ENCODE measurements at regions not wholly inside any gene's neighbourhood (a gene's known extent, or its start where the extent isn't known, plus 50 kb on each side); places are given as distances from the start of the nearest gene placed in this dataset.
A peak's percentile ranks its signal among the peaks of the same experiment; 100 is the strongest.

DNA sequence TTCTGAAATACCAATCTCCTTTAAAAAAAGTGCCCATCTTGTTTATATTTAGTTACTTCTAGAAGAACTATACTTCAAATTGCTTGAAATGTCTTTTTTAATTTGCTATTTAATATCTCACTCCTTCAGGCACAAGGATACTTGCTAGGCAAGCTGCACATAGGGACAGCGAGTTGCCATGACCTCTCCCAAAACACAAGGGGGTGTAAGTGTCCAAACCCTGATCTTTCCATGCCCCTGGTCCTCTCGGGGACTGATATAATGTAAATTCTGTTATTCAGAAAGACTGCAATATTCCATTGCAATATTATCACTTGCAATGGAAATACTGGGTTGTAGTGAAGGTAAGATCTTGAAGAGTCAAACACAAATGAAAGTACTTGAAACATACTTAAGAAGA, 480.4 kb downstream of the CETN3 start:
- no peak for DNase-seq (ENCODE audit: low spot score)

GRCh38 chr5:89922161-89922560, 487.4 kb downstream of the CETN3 start:
- DNase-seq (ENCODE audit: low spot score) = no peak

DNA sequence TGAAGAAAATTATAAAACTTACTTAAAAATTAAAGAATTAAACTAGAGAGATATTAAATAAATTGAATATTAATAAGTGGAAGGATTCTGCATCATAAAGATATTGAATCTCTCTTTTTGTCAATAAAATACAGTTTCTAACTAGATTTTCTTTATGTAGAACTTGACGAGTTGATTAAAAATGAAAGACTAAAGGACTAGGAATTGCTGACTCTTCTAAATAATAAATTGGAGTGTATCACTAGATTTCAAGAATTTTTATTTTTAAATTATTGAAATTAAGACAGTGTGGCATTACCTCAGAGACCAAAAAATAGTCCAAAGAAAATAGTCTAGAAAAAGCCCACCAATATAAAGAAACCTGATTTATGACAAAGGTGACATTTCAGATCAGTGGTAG, 492.4 kb downstream of the CETN3 start:
- DNase-seq (ENCODE audit: low spot score) = no peak

DNA sequence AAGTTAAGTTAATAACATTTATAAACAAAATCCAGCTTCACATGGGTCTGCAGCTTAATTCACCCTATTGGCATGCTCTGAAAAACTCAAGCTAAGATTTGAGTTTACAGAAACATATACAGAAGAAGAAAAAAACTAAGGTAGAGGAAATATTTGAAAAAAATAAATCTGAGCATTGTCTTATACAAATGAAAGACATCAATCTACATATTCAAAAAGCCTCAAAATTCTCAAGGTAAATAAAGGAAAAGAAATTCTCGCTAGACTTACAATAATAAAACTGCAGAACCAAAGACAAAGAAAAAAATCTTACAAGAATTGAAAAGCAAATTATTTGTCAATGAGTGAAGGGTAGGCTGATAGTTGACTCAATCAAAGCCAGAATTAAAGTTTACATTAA, 493.4 kb downstream of the CETN3 start:
- DNase-seq (ENCODE audit: low spot score) = no peak

GRCh38 chr5:89908876-89909275, 500.7 kb downstream of the CETN3 start:
- no peak for DNase-seq (ENCODE audit: low spot score)

- DNase-seq (ENCODE audit: low spot score) = no peak
Observed at GRCh38 chr5:89904442-89904841, 505.1 kb downstream of the CETN3 start.

- no peak for DNase-seq (ENCODE audit: low spot score)
Observed at GRCh38 chr5:89901983-89902382, 507.6 kb downstream of the CETN3 start.

DNA sequence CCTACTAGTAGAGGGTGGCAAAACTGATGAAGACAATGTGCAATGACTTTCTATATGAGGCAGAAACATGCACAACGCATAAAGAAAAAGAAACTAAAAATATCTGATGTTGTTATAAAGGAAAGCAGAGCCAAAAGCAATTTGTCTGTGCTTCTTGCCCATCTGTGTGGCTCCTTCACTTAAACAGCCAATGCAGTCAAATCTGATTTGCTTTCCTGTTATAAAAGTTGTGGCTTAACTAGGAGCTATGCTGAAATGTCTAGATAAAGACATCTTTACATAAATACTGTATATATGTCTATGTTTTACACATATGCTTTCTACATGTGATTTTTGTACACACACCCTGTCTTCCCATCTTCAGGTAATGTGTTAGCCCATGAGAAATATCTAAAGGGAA, 508.2 kb downstream of the CETN3 start:
- no peak for DNase-seq (ENCODE audit: low spot score)

DNA sequence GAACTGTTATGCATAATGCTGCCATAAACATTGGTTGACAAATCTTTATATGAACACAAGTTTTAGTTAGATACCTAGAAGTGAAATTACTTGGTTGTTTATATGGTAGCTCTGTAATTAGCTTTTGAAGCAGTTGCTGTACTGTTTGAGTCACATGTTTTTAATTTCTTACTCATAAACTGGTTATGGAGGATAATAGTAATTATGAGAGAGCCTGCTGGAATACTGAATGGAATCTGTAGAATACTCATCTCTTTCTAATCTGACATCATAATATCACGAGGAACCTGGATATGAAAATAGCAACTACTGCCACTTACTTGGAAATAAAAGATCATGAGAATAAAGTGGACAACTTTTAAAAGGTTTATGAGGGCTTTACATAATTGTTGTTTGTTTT, 509.2 kb downstream of the CETN3 start:
- peak; percentile 4 for DNase-seq (ENCODE audit: low spot score)

- DNase-seq (ENCODE audit: low spot score) = no peak
Observed at GRCh38 chr5:89899559-89899958, 510.0 kb downstream of the CETN3 start.

GRCh38 chr5:89893546-89893945, 516.0 kb downstream of the CETN3 start:
- no peak for DNase-seq (ENCODE audit: low spot score)

- DNase-seq (ENCODE audit: low spot score) = no peak
Observed at GRCh38 chr5:89885670-89886069, 523.9 kb downstream of the CETN3 start.

- no peak for DNase-seq (ENCODE audit: low spot score)
Observed at GRCh38 chr5:89883967-89884366, 525.6 kb downstream of the CETN3 start.

- peak; percentile 50 for DNase-seq (ENCODE audit: low spot score)
Observed at GRCh38 chr5:89878140-89879132, 531.1 kb downstream of the CETN3 start.

- DNase-seq (ENCODE audit: low spot score) = no peak
Observed at GRCh38 chr5:89871906-89872305, 537.6 kb downstream of the CETN3 start.

DNA sequence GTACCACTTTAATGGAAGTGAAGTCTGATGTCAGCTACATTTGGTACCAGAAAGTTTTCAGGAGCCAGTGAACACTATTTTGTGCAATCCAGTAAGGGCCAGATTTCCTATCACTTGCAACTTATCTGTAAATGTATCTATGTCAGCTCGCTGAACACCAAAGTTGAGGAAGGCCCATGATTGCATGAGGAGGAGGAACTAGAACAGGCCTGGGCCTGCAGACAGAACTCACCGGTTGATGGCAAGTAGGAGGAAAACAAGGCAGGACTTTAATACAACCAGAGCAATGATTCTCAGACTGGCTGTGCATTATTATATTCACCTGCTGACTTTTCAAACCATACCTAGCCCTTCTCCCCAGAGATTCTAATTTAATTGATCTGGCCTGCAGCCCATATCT, 540.2 kb downstream of the CETN3 start:
- DNase-seq (ENCODE audit: low spot score) = no peak

DNA sequence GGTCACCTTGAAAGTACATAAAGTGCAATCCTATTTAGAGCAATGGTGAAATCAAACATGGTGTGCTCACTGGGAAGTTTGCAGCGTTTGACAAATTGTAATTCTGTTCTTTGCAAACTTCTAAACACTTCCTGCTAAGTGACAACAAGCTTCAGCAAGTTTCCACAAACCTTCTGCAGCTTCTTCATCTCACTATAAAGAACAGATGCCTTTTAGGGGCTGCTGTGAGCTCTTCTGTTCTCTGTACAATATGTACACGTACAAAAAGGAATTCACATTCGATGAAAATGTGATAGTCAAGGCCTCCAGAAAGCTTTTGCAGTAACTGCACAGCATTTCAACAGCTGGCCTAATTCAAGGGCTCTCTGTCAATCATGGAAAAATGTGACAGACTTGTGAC, 543.1 kb downstream of the CETN3 start:
- no peak for DNase-seq (ENCODE audit: low spot score)

DNA sequence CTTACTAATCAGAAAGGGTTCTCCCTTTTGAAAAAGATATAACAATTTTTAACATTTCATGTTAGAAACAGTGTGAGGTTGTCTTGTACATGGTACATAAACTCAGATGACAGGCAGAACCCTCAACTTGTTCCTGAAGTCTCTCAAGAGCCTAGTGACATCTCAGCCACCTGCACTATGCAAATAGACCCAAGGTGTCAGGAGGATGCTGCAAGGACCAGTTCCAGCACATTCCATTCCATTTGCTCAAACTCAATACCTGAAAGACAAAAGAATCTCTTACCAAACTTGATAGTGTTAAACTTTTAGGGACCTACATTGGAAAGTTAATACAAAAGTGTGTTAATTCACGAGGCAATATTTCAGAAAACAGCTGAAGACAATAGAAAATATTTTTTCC, 544.6 kb downstream of the CETN3 start:
- DNase-seq (ENCODE audit: low spot score) = no peak

DNA sequence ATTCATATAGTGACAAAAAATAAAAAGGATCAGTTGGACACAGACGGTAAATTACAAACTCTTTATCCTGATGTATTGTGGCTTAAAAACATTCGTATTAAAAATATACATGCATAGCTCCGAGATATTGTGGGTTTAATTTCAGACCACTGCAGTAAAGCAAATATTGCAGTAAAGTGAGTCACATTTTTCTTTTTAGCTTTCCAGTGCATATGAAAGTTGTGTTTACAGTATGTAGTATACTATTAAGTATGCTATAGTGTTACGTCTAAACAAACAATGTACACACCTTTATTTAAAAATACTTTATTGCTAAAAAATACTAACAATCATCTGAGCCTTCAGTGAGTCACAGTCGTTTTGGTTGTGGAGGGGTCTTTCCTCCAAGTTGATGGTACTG, 551.8 kb downstream of the CETN3 start:
- DNase-seq (ENCODE audit: low spot score) = no peak

DNA sequence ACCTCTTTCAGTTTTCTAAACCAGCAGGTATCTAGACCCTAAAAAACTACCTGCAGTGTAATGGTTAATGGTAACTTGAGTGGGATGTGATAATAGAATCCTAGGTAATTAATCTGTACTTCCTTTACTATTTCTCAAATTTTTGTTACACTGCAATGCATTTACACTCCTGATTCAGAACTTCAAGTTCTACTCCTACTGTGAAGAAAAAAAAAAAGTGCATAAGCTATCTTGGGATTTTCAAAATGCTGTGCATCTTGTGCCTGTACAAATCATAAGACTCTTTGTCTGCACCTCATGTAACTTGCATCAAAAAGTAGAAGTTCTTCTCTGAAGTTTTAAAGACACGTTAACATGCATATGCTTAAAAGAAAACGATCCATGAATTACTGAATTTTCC, 554.1 kb downstream of the CETN3 start:
- DNase-seq (ENCODE audit: low spot score) = no peak

GRCh38 chr5:89851911-89852310, 557.6 kb downstream of the CETN3 start:
- DNase-seq (ENCODE audit: low spot score) = no peak

GRCh38 chr5:89850513-89850865, 559.1 kb downstream of the CETN3 start:
- no peak for DNase-seq (ENCODE audit: low spot score)

DNA sequence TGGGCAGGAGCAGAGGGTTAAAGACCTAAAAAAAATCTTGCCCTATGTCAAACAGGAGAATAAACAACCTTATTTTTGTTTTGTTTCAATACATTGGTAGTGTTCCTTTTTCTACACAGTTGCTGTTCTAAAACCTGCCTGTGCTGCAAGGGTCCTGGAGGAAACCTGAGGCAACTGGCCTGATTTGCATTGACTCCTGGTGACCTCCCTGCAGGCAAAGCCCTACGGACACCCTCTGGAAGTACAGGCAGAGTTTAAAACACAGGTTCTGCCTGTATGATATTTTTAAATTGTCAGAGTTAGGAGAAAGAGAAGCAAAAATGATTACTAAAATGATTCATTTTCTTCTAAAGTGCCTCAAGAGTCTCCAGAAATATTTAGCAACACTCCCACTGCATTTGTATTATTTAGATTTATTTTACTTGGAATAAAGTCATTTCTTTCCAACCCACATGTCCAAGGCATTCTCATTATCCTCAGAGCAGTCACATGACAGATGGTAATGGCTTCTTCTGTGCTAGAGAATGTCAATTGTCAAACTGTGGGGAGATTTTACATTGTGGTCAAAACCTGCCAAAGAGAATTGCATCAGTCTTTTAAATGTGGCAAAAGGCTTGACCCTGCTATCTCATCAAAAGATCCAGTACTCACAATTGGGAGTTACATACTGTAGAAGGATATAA, 559.6 kb downstream of the CETN3 start:
- no peak for DNase-seq (ENCODE audit: low spot score)

GRCh38 chr5:89847743-89848142, 561.8 kb downstream of the CETN3 start:
- no peak for DNase-seq (ENCODE audit: low spot score)

Data from AG08395 (cell line).